ENCODE measurements at regions not wholly inside any gene's neighbourhood (a gene's known extent, or its start where the extent isn't known, plus 50 kb on each side); places are given as distances from the start of the nearest gene placed in this dataset.

DNA sequence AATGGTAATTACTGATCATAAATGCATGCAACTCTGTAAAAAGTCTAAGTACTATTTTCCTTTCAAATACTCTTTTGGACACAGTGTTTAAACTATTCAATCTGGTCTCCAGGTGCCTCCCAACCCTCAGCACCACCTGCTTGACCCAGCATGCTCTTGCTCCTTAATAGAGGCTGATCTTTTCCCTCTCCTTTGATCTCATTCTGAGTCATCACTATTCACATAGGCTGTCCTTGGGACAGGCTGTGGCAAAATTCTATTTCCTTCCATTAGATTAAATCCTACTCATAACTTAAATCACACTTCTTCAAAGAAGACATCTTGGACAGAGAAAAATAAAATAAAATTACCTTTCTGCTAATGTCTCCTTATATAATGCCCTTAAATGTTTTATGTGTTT, 199.4 kb upstream of the ST8SIA4 start:
- H3F3A ChIP-seq (ENCODE audit: insufficient read depth, low read length, poor library complexity, severe bottlenecking): no peaks in the 10 kb centered on the region
- H3K27me3 ChIP-seq (ENCODE audit: insufficient read depth, low read depth, low read length): no peaks in the 10 kb centered on the region
- no peak overlapping the region for H2AFZ ChIP-seq (ENCODE audit: low read depth, low read length)

DNA sequence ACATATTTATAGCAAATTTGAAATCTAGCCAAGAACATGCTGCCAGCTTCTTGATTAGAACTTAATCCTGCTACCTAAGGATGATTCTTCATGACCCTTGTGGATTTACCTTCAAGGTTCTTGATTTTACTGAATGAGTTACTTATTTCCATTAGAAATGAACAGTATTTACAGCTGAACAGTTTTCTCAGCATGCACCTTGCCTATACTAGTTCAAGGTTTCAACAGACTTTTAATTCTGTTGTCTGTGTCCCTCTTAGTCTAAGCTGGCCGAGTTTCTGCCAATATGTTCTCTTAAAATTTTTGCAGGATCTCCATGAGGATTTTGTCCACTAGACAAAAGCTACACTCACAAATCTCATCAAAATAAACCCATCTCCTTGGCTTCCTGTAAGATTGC, 188.8 kb upstream of the ST8SIA4 start:
- no peaks in the 10 kb centered on the region for H3K27me3 ChIP-seq (ENCODE audit: insufficient read depth, low read depth, low read length)
- H3K27ac ChIP-seq (ENCODE audit: low read length): no peak overlapping the region
- no peak overlapping the region for H3K4me3 ChIP-seq (ENCODE audit: low read length)
- no peak for TF ChIP-seq CTCF (IDR thresholded peaks at IDR 0.05; ENCODE audit: poor library complexity, severe bottlenecking)
- TF ChIP-seq SMC3 (conservative IDR thresholded peaks at IDR 0.05; ENCODE audit: poor library complexity): no peak
- no peak for TF ChIP-seq TAF1 (IDR thresholded peaks at IDR 0.05; ENCODE audit: low read depth)
- no peak for TF ChIP-seq EZH2 (IDR thresholded peaks at IDR 0.05; ENCODE audit: borderline replicate concordance, insufficient read depth, low read length, poor library complexity, severe bottlenecking)
- TF ChIP-seq EP300 (conservative IDR thresholded peaks at IDR 0.05; ENCODE audit: poor library complexity, severe bottlenecking): no peak
- no peak for TF ChIP-seq REST (IDR thresholded peaks at IDR 0.05; ENCODE audit: borderline replicate concordance)
- no peak for TF ChIP-seq POLR2AphosphoS5 (IDR thresholded peaks at IDR 0.05)

More for the DNA sequence above, 199.4 kb upstream of the ST8SIA4 start:
- H3K9me3 ChIP-seq (ENCODE audit: low read length): no peaks in the 10 kb centered on the region
- H3K36me3 ChIP-seq (ENCODE audit: insufficient read depth, low read length): no peaks in the 10 kb centered on the region
- no peak overlapping the region for H3K9ac ChIP-seq (ENCODE audit: low read length)
- H3K27ac ChIP-seq (ENCODE audit: low read length): no peak overlapping the region
- H3K79me2 ChIP-seq (replicated peaks; ENCODE audit: insufficient read depth, low read length): no peaks in the 10 kb centered on the region
- H3K9me2 ChIP-seq (ENCODE audit: insufficient read depth, low read length): no peaks in the 10 kb centered on the region
- no peak overlapping the region for H3K4me2 ChIP-seq (ENCODE audit: low read length)
- H3K4me3 ChIP-seq (ENCODE audit: low read length): no peak overlapping the region
- TF ChIP-seq EP300 (conservative IDR thresholded peaks at IDR 0.05; ENCODE audit: poor library complexity, severe bottlenecking): no peak
- no peak for TF ChIP-seq SMC3 (conservative IDR thresholded peaks at IDR 0.05; ENCODE audit: poor library complexity)
- no peak for TF ChIP-seq TAF1 (IDR thresholded peaks at IDR 0.05; ENCODE audit: low read depth)
- no peak for TF ChIP-seq RAD21 (conservative IDR thresholded peaks at IDR 0.05)
- no peak for TF ChIP-seq CTCF (IDR thresholded peaks at IDR 0.05; ENCODE audit: poor library complexity, severe bottlenecking)
- TF ChIP-seq REST (IDR thresholded peaks at IDR 0.05; ENCODE audit: borderline replicate concordance): no peak
- no peak for TF ChIP-seq POLR2AphosphoS5 (IDR thresholded peaks at IDR 0.05)
- no peak for TF ChIP-seq MXI1 (conservative IDR thresholded peaks at IDR 0.05; ENCODE audit: poor library complexity, severe bottlenecking)
- no peak for TF ChIP-seq EZH2 (IDR thresholded peaks at IDR 0.05; ENCODE audit: borderline replicate concordance, insufficient read depth, low read length, poor library complexity, severe bottlenecking)
- no peaks in the 10 kb centered on the region for H4K20me1 ChIP-seq (ENCODE audit: insufficient read depth)

More for the DNA sequence above, 188.8 kb upstream of the ST8SIA4 start:
- Histone ChIP-seq H3F3A (ENCODE audit: insufficient read depth, low read length, poor library complexity, severe bottlenecking) (no peaks in the 10 kb centered on the region), H3K36me3 (ENCODE audit: insufficient read depth, low read length) (no peaks in the 10 kb centered on the region), H3K79me2 (replicated peaks; ENCODE audit: insufficient read depth, low read length) (no peaks in the 10 kb centered on the region), H3K9me2 (ENCODE audit: insufficient read depth, low read length) (no peaks in the 10 kb centered on the region), H3K9ac (ENCODE audit: low read length) (no peak overlapping the region), H2AFZ (ENCODE audit: low read depth, low read length) (no peak overlapping the region), H4K20me1 (ENCODE audit: insufficient read depth) (no peaks in the 10 kb centered on the region), H3K9me3 (ENCODE audit: low read length) (no peaks in the 10 kb centered on the region), H3K4me2 (ENCODE audit: low read length) (no peak overlapping the region)
